H1 (cell line): ENCODE measurements at regions not wholly inside any gene's neighbourhood (a gene's known extent, or its start where the extent isn't known, plus 50 kb on each side); places are given as distances from the start of the nearest gene placed in this dataset.

Source experiments
- CTCF ChIA-PET: fragments of 300-600 bp; sonication (Branson Sonifier 250); formaldehyde crosslinking; loops from one replicate; lab custom pipeline; 2021; ENCODE audit not compliant: partially characterized antibody; lab: Charles Lee
- POLR2A ChIA-PET: fragments of 300-600 bp; sonication (Branson Sonifier 250); formaldehyde crosslinking; loops from one replicate; lab custom pipeline; 2021; ENCODE audit warnings: inconsistent platforms; ENCODE audit not compliant: partially characterized antibody; lab: Charles Lee
- DNase-seq, 2 experiments: peaks; one replicate each; pipeline versions ENCODE4 v3.0.0 to v3.0.0-alpha.2; 2010 to 2022; ENCODE audit warnings: low spot score in 2 of 2, low read depth in 1 of 2, mixed read lengths in 1 of 2
- FAIRE-seq: peaks from 2 replicates; lab custom pipeline; 2011; peaks lifted over from hg19 to GRCh38; lab: Jason Lieb, UNC
- H2AFZ ChIP-seq: 2 replicates; pipeline ENCODE4 v1.8.1; 2012; ENCODE audit warnings: low read length, inconsistent platforms
- H2AK5ac ChIP-seq: 2 replicates; pipeline ENCODE4 v1.6.1; 2013; ENCODE audit warnings: low read depth, low read length
- H2BK120ac ChIP-seq: replicated peaks from 2 replicates; pipeline ENCODE3; 2013; ENCODE audit warnings: low read depth, low read length, inconsistent platforms
- H2BK12ac ChIP-seq: 2 replicates; pipeline ENCODE4 v1.6.1; 2013; ENCODE audit warnings: low read depth, low read length
- H2BK15ac ChIP-seq: 2 replicates; pipeline ENCODE4 v1.6.1; 2013; ENCODE audit warnings: low read length
- H2BK20ac ChIP-seq: 2 replicates; pipeline ENCODE4 v1.6.1; 2013; ENCODE audit warnings: low read length
- H2BK5ac ChIP-seq: 2 replicates; pipeline ENCODE4 v1.6.1; 2013; ENCODE audit warnings: low read depth, low read length
- H3K14ac ChIP-seq: 2 replicates; pipeline ENCODE4 v1.6.1; 2013; ENCODE audit warnings: inconsistent platforms; ENCODE audit not compliant: insufficient read length
- H3K18ac ChIP-seq: 2 replicates; pipeline ENCODE4 v1.6.1; 2013; ENCODE audit warnings: low read length; ENCODE audit errors: extremely low read depth
- H3K23ac ChIP-seq: 2 replicates; pipeline ENCODE4 v1.6.1; 2013; ENCODE audit warnings: inconsistent platforms; ENCODE audit not compliant: insufficient read length
- H3K23me2 ChIP-seq: 2 replicates; pipeline ENCODE4 v1.6.1; 2013; ENCODE audit warnings: low read depth, low read length
- H3K27ac ChIP-seq: 2 replicates; pipeline ENCODE4 v1.6.1; 2011; ENCODE audit warnings: low read depth, low read length, inconsistent platforms
- H3K27me3 ChIP-seq, 4 experiments: replicated peaks in 1 of 4; 1 replicate in 1 of 4; 2 replicates in 3 of 4; pipeline versions ENCODE4 v1.6.1 to v1.8.1; 2011 to 2013; ENCODE audit warnings: low read length in 3 of 4, mild to moderate bottlenecking in 3 of 4, inconsistent platforms in 2 of 4, mixed read lengths in 2 of 4, moderate library complexity in 1 of 4; ENCODE audit not compliant: control insufficient read depth in 3 of 4, insufficient read depth in 3 of 4; ENCODE audit errors: extremely low read depth in 1 of 4
- H3K36me3 ChIP-seq, 4 experiments: 2 replicates each; pipeline versions ENCODE4 v1.6.1 to v1.8.1; 2011 to 2013; ENCODE audit warnings: mild to moderate bottlenecking in 4 of 4, low read length in 3 of 4, moderate library complexity in 2 of 4, control low read depth in 1 of 4, inconsistent platforms in 1 of 4; ENCODE audit not compliant: insufficient read depth in 4 of 4, control insufficient read depth in 2 of 4
- H3K4ac ChIP-seq: replicated peaks from 2 replicates; pipeline ENCODE3; 2013; ENCODE audit warnings: low read length, low read depth, mixed read lengths, inconsistent platforms; ENCODE audit not compliant: insufficient read length
- H3K4me1 ChIP-seq, 4 experiments: replicated peaks in 1 of 4; 1 replicate in 1 of 4; 2 replicates in 3 of 4; pipeline versions ENCODE4 v1.6.1 to v1.8.1; 2011 to 2013; ENCODE audit warnings: low read length in 3 of 4, inconsistent platforms in 2 of 4, mixed read lengths in 1 of 4; ENCODE audit not compliant: insufficient read depth in 4 of 4, control insufficient read depth in 3 of 4
- H3K4me2 ChIP-seq, 2 experiments: 2 replicates each; pipeline versions ENCODE4 v1.6.1 to v1.8.1; 2011 to 2013; ENCODE audit warnings: low read depth in 2 of 2, low read length in 2 of 2, control low read depth in 1 of 2, inconsistent platforms in 1 of 2, mild to moderate bottlenecking in 1 of 2; ENCODE audit not compliant: insufficient read depth in 1 of 2
- H3K4me3 ChIP-seq, 4 experiments: fragments of 200-600, 300-600 bp in 1 of 4; sonication (generic), shearing (Covaris generic), sonication (Bioruptor Twin) in 1 of 4; 2 replicates each; pipeline versions ENCODE4 v1.5.1 to v1.8.1; 2011 to 2016; ENCODE audit warnings: low read length in 4 of 4, low read depth in 3 of 4, control low read depth in 2 of 4, inconsistent platforms in 2 of 4, mild to moderate bottlenecking in 2 of 4, mixed read lengths in 1 of 4, moderate library complexity in 1 of 4; ENCODE audit not compliant: insufficient read depth in 2 of 4; ENCODE audit errors: extremely low read depth in 1 of 4
- H3K56ac ChIP-seq: replicated peaks from 2 replicates; pipeline ENCODE3; 2013; ENCODE audit warnings: low read depth, mild to moderate bottlenecking, mixed read lengths, low read length, inconsistent platforms; ENCODE audit not compliant: insufficient read length
- H3K79me1 ChIP-seq: 2 replicates; pipeline ENCODE4 v1.6.1; 2013; ENCODE audit warnings: low read depth, low read length, control low read depth
- H3K79me2 ChIP-seq, 2 experiments: 2 replicates each; pipeline versions ENCODE4 v1.6.1 to v1.8.1; 2012 to 2013; ENCODE audit warnings: low read length in 2 of 2, mild to moderate bottlenecking in 2 of 2, inconsistent platforms in 1 of 2; ENCODE audit not compliant: insufficient read depth in 2 of 2, control insufficient read depth in 1 of 2
- H3K9ac ChIP-seq, 4 experiments: replicated peaks in 1 of 4; 1 replicate in 1 of 4; 2 replicates in 3 of 4; pipeline versions ENCODE4 v1.6.1 to v1.8.1; 2011 to 2013; ENCODE audit warnings: low read depth in 3 of 4, low read length in 3 of 4, control low read depth in 2 of 4, mild to moderate bottlenecking in 2 of 4, moderate library complexity in 2 of 4, inconsistent platforms in 1 of 4; ENCODE audit errors: extremely low read depth in 1 of 4
- H3K9me3 ChIP-seq, 2 experiments: 2 replicates each; pipeline versions ENCODE4 v1.6.1 to v1.8.1; 2012 to 2013; ENCODE audit warnings: mild to moderate bottlenecking in 2 of 2, moderate library complexity in 2 of 2, control low read depth in 1 of 2, inconsistent platforms in 1 of 2, low read depth in 1 of 2, low read length in 1 of 2, mixed read lengths in 1 of 2; ENCODE audit not compliant: insufficient read depth in 2 of 2
- H4K20me1 ChIP-seq, 2 experiments: replicated peaks in 1 of 2; 2 replicates each; pipeline versions ENCODE3 to v1.8.1; 2011 to 2013; ENCODE audit warnings: inconsistent platforms in 2 of 2, low read length in 2 of 2, mild to moderate bottlenecking in 1 of 2; ENCODE audit not compliant: insufficient read depth in 2 of 2, control insufficient read depth in 1 of 2
- H4K5ac ChIP-seq: 2 replicates; pipeline ENCODE4 v1.6.1; 2013; ENCODE audit warnings: low read length, low read depth, mixed read lengths, inconsistent platforms; ENCODE audit not compliant: insufficient read length
- H4K8ac ChIP-seq: 2 replicates; pipeline ENCODE4 v1.8.0; 2013; ENCODE audit warnings: mild to moderate bottlenecking, moderate library complexity, low read length, inconsistent platforms; ENCODE audit not compliant: insufficient read depth; ENCODE audit errors: extremely low read depth
- H4K91ac ChIP-seq: replicated peaks from 2 replicates; pipeline ENCODE3; 2013; ENCODE audit warnings: low read length, mixed read lengths, inconsistent platforms; ENCODE audit not compliant: insufficient read length
- ASH2L ChIP-seq: fragments of 200-600, 300-600 bp; sonication (generic); IDR thresholded peaks from one replicate; pipeline ENCODE4 v1.7.1; 2017; ENCODE audit warnings: low read length
- BCL11A ChIP-seq, 2 experiments: IDR thresholded peaks; one replicate each; pipeline ENCODE4 v1.6.1; 2011; ENCODE audit warnings: low read depth in 2 of 2, low read length in 2 of 2, mild to moderate bottlenecking in 2 of 2
- GTF2F1 ChIP-seq: IDR thresholded peaks from 2 replicates; pipeline ENCODE4 v1.6.1; 2012; ENCODE audit warnings: low read depth, low read length, improper control_type of control experiment, borderline replicate concordance
- HDAC2 ChIP-seq, 2 experiments: fragments of 300-600 bp in 1 of 2; sonication (generic) in 1 of 2; IDR thresholded peaks; 2 replicates each; pipeline ENCODE4 v1.6.1; 2011 to 2012; ENCODE audit warnings: low read depth in 2 of 2, low read length in 2 of 2, mild to moderate bottlenecking in 2 of 2, moderate library complexity in 2 of 2, borderline replicate concordance in 1 of 2, inconsistent platforms in 1 of 2
- WGBS, 2 experiments: shearing (Covaris generic) in 1 of 2; methylation state at CpG; one replicate each; pipeline versions ENCODE4 v1.1.6 to v1.1.7; 2013 to 2015; ENCODE audit warnings: low lambda C conversion rate in 2 of 2, mixed read lengths in 2 of 2, inconsistent platforms in 1 of 2, low coverage in 1 of 2, missing lambda C conversion rate in 1 of 2; ENCODE audit not compliant: insufficient replicate concordance in 2 of 2, insufficient coverage in 1 of 2, insufficient read length in 1 of 2; ENCODE audit errors: extremely low coverage in 1 of 2, missing lambda C conversion rate in 1 of 2; 5-methylcytosine and 5-hydroxymethylcytosine counted together

DNA sequence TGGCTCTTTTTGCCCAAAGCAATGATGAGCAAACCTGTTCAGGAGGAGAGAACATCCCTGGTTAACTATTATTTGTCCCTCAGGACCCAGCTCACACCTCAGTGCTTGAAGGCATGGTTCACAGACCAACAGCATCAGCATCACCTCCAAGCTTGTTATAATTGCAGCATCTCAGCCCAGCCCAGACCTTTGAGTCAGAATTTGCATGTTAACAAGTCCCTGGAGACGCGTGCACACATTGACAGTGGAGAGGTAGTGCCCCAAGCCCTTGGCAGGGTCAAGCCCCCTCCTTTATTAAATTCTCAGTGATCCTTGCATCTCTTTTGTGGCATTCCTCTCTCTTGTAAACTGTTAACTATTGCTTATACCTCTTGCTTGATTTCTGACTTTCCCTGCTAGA lies 488.6 kb downstream of the HAPSTR1 start:
- no peaks in the 10 kb centered on the region for H3K9me3 ChIP-seq
- H4K8ac ChIP-seq: no peak overlapping the region
- no peak overlapping the region for H3K4me2 ChIP-seq
- no peak overlapping the region for H2AFZ ChIP-seq
- H3K56ac ChIP-seq: no peak overlapping the region
- no peaks in the 10 kb centered on the region for H4K20me1 ChIP-seq
- no peak overlapping the region for H3K4ac ChIP-seq
- 0 out of 2 replicates have a peak, but pooled peaks cover 2% of the 10 kb centered on the region for H3K23me2 ChIP-seq
- H2BK15ac ChIP-seq: no peak overlapping the region
- H3K27me3 ChIP-seq: peaks cover 0 to 1% (median 0%) of the 10 kb centered on the region in 4 experiments; a peak in 1 of 7 replicates
- H2BK120ac ChIP-seq: no peak overlapping the region
- H2BK12ac ChIP-seq: no peak overlapping the region
- FAIRE-seq (no peak), DNase-seq (no peak)
- no peak overlapping the region for H2BK5ac ChIP-seq
- WGBS, 2 experiments: 98% methylated on average over 2 of the region's 2 CpGs; no CpG with 5 or more reads in 1 of the 2 experiments
- TF ChIP-seq ASH2L (no peak), GTF2F1 (no peak), BCL11A (IDR thresholded peaks at IDR 0.05; ENCODE audit: low read depth in 2 of 2, low read length in 2 of 2) (no peak), HDAC2 (IDR thresholded peaks at IDR 0.05; ENCODE audit: borderline replicate concordance in 1 of 2, low read depth in 2 of 2, low read length in 2 of 2) (no peak)
- H3K18ac ChIP-seq: no peak overlapping the region
- no peak overlapping the region for H3K23ac ChIP-seq
- H3K14ac ChIP-seq: no peak overlapping the region
- no peak overlapping the region for H4K5ac ChIP-seq
- no peak overlapping the region for H4K91ac ChIP-seq
- no peaks in the 10 kb centered on the region for H3K36me3 ChIP-seq
- no peaks in the 10 kb centered on the region for H3K79me1 ChIP-seq
- H3K9ac ChIP-seq: no peak overlapping the region
- H2BK20ac ChIP-seq: no peak overlapping the region
- no peaks in the 10 kb centered on the region for H3K79me2 ChIP-seq
- ChIA-PET POLR2A (no interaction called here), CTCF (interaction anchor here (0.9 to 2.1 kb wide), 5 partner anchors 37 to 324 kb away, joined by 3 to 7 read pairs (median 3); no protein-coding TSS in a partner anchor)
- H2AK5ac ChIP-seq: no peak overlapping the region
- H3K27ac ChIP-seq: no peak overlapping the region
- no peaks in the 10 kb centered on the region for H3K4me1 ChIP-seq
- no peak overlapping the region for H3K4me3 ChIP-seq
